CD14-positive monocyte (primary cell): ENCODE measurements at regions not wholly inside any gene's neighbourhood (a gene's known extent, or its start where the extent isn't known, plus 50 kb on each side); places are given as distances from the start of the nearest gene placed in this dataset.

Experiments
- DNase-seq, 3 donors: peaks; one replicate each; pipeline ENCODE4 v3.0.0-alpha.2; 2011 to 2022
- H2AFZ ChIP-seq: 2 replicates; pipeline ENCODE4 v1.6.0; 2012; ENCODE audit warnings: mild to moderate bottlenecking, low read depth, low read length, inconsistent platforms; ENCODE audit not compliant: insufficient read depth, poor library complexity, severe bottlenecking
- H3K27ac ChIP-seq, 2 donors: 1 replicate in 1 of 2; 2 replicates in 1 of 2; pipeline ENCODE4 v1.5.1; 2012 to 2013; ENCODE audit warnings: low read length in 2 of 2, control low read depth in 1 of 2, inconsistent platforms in 1 of 2, low read depth in 1 of 2, mild to moderate bottlenecking in 1 of 2
- H3K27me3 ChIP-seq, 2 donors: one replicate each; pipeline versions ENCODE4 v1.6.0 to v1.6.1; 2011 to 2013; ENCODE audit warnings: low read length in 2 of 2; ENCODE audit not compliant: control insufficient read depth in 2 of 2, insufficient read depth in 2 of 2
- H3K36me3 ChIP-seq, 2 donors: replicated peaks in 1 of 2; 1 replicate in 1 of 2; 2 replicates in 1 of 2; pipeline versions ENCODE4 v1.5.1 to v1.6.1; 2012 to 2013; ENCODE audit warnings: low read length in 2 of 2, control low read depth in 1 of 2, inconsistent platforms in 1 of 2, mild to moderate bottlenecking in 1 of 2; ENCODE audit not compliant: insufficient read depth in 2 of 2, control insufficient read depth in 1 of 2
- H3K4me1 ChIP-seq, 2 donors: 1 replicate in 1 of 2; 2 replicates in 1 of 2; pipeline versions ENCODE4 v1.5.1 to v1.6.1; 2012 to 2013; ENCODE audit warnings: low read length in 2 of 2, control low read depth in 1 of 2, inconsistent platforms in 1 of 2, mild to moderate bottlenecking in 1 of 2, moderate library complexity in 1 of 2; ENCODE audit not compliant: insufficient read depth in 2 of 2, control insufficient read depth in 1 of 2
- H3K4me2 ChIP-seq: replicated peaks from 2 replicates; pipeline ENCODE3; 2012; ENCODE audit warnings: low read length, moderate library complexity, mild to moderate bottlenecking; ENCODE audit not compliant: poor library complexity, severe bottlenecking; ENCODE audit errors: extremely low read depth
- H3K4me3 ChIP-seq, 3 experiments: fragments of 200-600 bp in 1 of 3; sonication (generic) in 1 of 3; replicated peaks in 1 of 3; 1 replicate in 2 of 3; 2 replicates in 1 of 3; pipeline ENCODE4 v1.5.1; 2011 to 2013; ENCODE audit warnings: low read length in 3 of 3, mild to moderate bottlenecking in 3 of 3, control low read depth in 2 of 3, low read depth in 2 of 3, inconsistent platforms in 1 of 3, moderate library complexity in 1 of 3
- H3K79me2 ChIP-seq: 2 replicates; pipeline ENCODE4 v1.6.0; 2012; ENCODE audit warnings: mild to moderate bottlenecking, control low read depth, inconsistent platforms, low read length, moderate library complexity; ENCODE audit not compliant: insufficient read depth
- H3K9ac ChIP-seq: 2 replicates; pipeline ENCODE4 v1.6.0; 2017; ENCODE audit warnings: low read length, mild to moderate bottlenecking; ENCODE audit not compliant: insufficient read depth, poor library complexity, severe bottlenecking
- H3K9me3 ChIP-seq, 2 donors: replicated peaks in 1 of 2; 1 replicate in 1 of 2; 2 replicates in 1 of 2; pipeline versions ENCODE4 v1.5.1 to v1.6.1; 2012 to 2013; ENCODE audit warnings: low read length in 2 of 2, control low read depth in 1 of 2; ENCODE audit not compliant: control insufficient read depth in 1 of 2, insufficient read depth in 1 of 2
- H4K20me1 ChIP-seq: 2 replicates; pipeline ENCODE4 v1.6.0; 2012; ENCODE audit warnings: mild to moderate bottlenecking, low read length, control low read depth, moderate library complexity; ENCODE audit not compliant: insufficient read depth
- H3K27ac Mint-ChIP-seq, 7 donors: one replicate each; pipeline ENCODE4 v1.8.0; 2020; ENCODE audit warnings: mild to moderate bottlenecking in 7 of 7, mixed read lengths in 7 of 7, moderate library complexity in 6 of 7, inconsistent platforms in 2 of 7
- H3K27me3 Mint-ChIP-seq, 3 donors: one replicate each; pipeline ENCODE4 v1.8.0; 2021 to 2022; ENCODE audit warnings: low read depth in 3 of 3, mild to moderate bottlenecking in 3 of 3, mixed read lengths in 3 of 3, moderate library complexity in 3 of 3, inconsistent platforms in 1 of 3
- H3K36me3 Mint-ChIP-seq, 2 donors: one replicate each; pipeline ENCODE4 v1.8.0; 2020; ENCODE audit warnings: mixed read lengths in 2 of 2, inconsistent platforms in 1 of 2, mild to moderate bottlenecking in 1 of 2
- H3K4me1 Mint-ChIP-seq: one replicate; pipeline ENCODE4 v1.8.0; 2020; ENCODE audit warnings: mild to moderate bottlenecking, mixed read lengths
- H3K4me3 Mint-ChIP-seq, 2 donors: one replicate each; pipeline ENCODE4 v1.8.0; 2020; ENCODE audit warnings: mild to moderate bottlenecking in 2 of 2, mixed read lengths in 2 of 2, moderate library complexity in 1 of 2
- H3K9me3 Mint-ChIP-seq, 7 donors: one replicate each; pipeline ENCODE4 v1.8.0; 2020 to 2022; ENCODE audit warnings: mixed read lengths in 7 of 7, mild to moderate bottlenecking in 6 of 7, moderate library complexity in 6 of 7, inconsistent platforms in 2 of 7
- WGBS: methylation state at CpG from one replicate; pipeline ENCODE4 v1.1.5; 2013; ENCODE audit warnings: missing lambda C conversion rate; ENCODE audit not compliant: insufficient coverage; 5-methylcytosine and 5-hydroxymethylcytosine counted together
- intact Hi-C, 2 donors: fragments of 100-400 bp; cut with micrococcal nuclease; formaldehyde crosslinking; loops; one replicate each; pipeline versions ENCODE4 v1.15.0 to v1.15.1; 2023
- TF ChIP-seq, protein P1 (sequence below): fragments of 200-600 bp; IDR thresholded peaks from one replicate; pipeline ENCODE4 v1.8.0; 2022; ENCODE audit warnings: antibody characterized with exemption, mild to moderate bottlenecking

DNA sequence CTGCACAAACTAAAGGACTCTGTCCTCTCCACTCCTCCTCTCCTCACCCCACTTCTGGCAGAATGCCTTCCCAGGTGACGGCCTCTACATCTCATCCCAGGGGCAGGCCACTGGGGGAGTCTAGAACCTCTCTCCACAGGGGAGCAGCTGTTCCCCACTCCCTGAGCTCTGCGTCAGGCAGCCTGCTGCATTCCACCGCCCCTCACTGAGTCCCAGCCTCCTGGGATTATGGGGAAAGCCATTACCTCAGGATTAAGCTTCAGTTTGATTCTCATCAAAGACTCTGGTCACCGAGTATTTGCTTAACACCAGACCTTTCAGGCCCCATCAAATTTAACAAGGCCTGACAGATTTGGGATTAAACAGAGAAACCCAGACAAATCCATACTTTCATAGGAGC lies 405.9 kb downstream of the NXPE2 start:
- Mint-ChIP-seq H3K4me3 (no peak overlapping the region), H3K9me3 (peaks cover 0 to 4% (median 0%) of the 10 kb centered on the region in 7 donors), H3K4me1 (no peaks in the 10 kb centered on the region), H3K27me3 (peaks cover 0 to 9% (median 5%) of the 10 kb centered on the region in 3 donors), H3K27ac (no peak overlapping the region), H3K36me3 (no peaks in the 10 kb centered on the region)
- TF ChIP-seq, protein P1, sequence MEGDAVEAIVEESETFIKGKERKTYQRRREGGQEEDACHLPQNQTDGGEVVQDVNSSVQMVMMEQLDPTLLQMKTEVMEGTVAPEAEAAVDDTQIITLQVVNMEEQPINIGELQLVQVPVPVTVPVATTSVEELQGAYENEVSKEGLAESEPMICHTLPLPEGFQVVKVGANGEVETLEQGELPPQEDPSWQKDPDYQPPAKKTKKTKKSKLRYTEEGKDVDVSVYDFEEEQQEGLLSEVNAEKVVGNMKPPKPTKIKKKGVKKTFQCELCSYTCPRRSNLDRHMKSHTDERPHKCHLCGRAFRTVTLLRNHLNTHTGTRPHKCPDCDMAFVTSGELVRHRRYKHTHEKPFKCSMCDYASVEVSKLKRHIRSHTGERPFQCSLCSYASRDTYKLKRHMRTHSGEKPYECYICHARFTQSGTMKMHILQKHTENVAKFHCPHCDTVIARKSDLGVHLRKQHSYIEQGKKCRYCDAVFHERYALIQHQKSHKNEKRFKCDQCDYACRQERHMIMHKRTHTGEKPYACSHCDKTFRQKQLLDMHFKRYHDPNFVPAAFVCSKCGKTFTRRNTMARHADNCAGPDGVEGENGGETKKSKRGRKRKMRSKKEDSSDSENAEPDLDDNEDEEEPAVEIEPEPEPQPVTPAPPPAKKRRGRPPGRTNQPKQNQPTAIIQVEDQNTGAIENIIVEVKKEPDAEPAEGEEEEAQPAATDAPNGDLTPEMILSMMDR, result no peak
- no peaks in the 10 kb centered on the region for H3K4me1 ChIP-seq
- H2AFZ ChIP-seq, result no peak overlapping the region
- no peak overlapping the region for H3K4me3 ChIP-seq
- H3K27ac ChIP-seq, result no peak overlapping the region
- H3K36me3 ChIP-seq, result no peaks in the 10 kb centered on the region
- no peaks in the 10 kb centered on the region for H3K79me2 ChIP-seq
- H3K4me2 ChIP-seq, result no peak overlapping the region
- H3K9me3 ChIP-seq, result no peaks in the 10 kb centered on the region
- 62% methylated on average over 2 of the region's 4 CpGs for WGBS
- no peak for DNase-seq
- H3K9ac ChIP-seq, result no peak overlapping the region
- no peaks in the 10 kb centered on the region for H4K20me1 ChIP-seq
- H3K27me3 ChIP-seq, result no peaks in the 10 kb centered on the region
- intact Hi-C loops, result no loop called here

DNA sequence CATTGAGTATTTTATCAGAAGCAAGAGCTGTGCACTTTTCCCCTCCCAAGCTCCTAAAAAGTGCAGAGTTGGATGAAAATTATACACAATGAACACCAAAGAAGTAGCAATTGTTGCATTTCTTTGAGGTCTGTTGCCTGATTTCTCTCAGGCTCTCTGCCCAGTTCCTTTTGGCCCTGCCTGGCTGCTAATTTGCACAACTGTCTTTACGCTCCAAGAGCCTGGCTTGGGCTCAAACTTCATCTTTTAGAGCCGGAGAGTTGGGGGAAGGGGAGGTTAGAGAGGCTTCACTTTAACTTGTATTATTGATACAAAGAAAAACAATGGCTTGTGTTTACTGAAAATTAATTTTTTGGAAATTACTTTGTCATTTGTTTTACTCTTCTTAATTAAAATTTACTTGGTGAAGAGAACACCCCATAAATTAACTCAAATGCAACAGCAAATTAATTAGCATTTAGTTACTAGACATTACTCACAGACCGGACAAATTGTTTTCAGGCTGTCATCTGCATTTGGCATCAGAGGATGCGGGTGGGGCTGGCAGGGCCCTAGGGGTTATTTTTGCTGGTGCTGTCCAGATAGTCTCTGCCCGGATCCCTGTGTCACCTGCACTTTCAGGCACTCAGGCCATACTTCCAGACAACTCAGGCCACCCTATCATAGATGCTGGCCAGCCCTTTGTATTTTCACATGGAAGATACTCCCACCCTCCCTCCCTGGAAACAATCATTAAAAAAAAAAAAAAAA lies 407.3 kb downstream of the NXPE2 start:
- no peak overlapping the region for H3K4me3 ChIP-seq
- Mint-ChIP-seq H3K27ac (no peak overlapping the region), H3K4me1 (no peaks in the 10 kb centered on the region), H3K9me3 (peaks cover 0 to 6% (median 3%) of the 10 kb centered on the region in 7 donors), H3K36me3 (no peaks in the 10 kb centered on the region), H3K27me3 (peaks cover 0 to 8% (median 3%) of the 10 kb centered on the region in 3 donors), H3K4me3 (no peak overlapping the region)
- no peak overlapping the region for H2AFZ ChIP-seq
- no peaks in the 10 kb centered on the region for H3K9me3 ChIP-seq
- 100% methylated on average over 1 of the region's 5 CpGs for WGBS
- no peaks in the 10 kb centered on the region for H3K27me3 ChIP-seq
- no peak overlapping the region for H3K27ac ChIP-seq
- intact Hi-C loops, result no loop called here
- TF ChIP-seq, protein P1, result no peak
- H3K36me3 ChIP-seq, result no peaks in the 10 kb centered on the region
- no peak overlapping the region for H3K4me2 ChIP-seq
- H3K79me2 ChIP-seq, result no peaks in the 10 kb centered on the region
- H4K20me1 ChIP-seq, result no peaks in the 10 kb centered on the region
- no peak overlapping the region for H3K9ac ChIP-seq
- DNase-seq, result no peak
- no peaks in the 10 kb centered on the region for H3K4me1 ChIP-seq
